ENCODE measurements at regions not wholly inside any gene's neighbourhood (a gene's known extent, or its start where the extent isn't known, plus 50 kb on each side); places are given as distances from the start of the nearest gene placed in this dataset.

GRCh38 chr13:54934121-54934520 is 1905.5 kb downstream of the OLFM4 start:
- TF ChIP-seq, protein P1, sequence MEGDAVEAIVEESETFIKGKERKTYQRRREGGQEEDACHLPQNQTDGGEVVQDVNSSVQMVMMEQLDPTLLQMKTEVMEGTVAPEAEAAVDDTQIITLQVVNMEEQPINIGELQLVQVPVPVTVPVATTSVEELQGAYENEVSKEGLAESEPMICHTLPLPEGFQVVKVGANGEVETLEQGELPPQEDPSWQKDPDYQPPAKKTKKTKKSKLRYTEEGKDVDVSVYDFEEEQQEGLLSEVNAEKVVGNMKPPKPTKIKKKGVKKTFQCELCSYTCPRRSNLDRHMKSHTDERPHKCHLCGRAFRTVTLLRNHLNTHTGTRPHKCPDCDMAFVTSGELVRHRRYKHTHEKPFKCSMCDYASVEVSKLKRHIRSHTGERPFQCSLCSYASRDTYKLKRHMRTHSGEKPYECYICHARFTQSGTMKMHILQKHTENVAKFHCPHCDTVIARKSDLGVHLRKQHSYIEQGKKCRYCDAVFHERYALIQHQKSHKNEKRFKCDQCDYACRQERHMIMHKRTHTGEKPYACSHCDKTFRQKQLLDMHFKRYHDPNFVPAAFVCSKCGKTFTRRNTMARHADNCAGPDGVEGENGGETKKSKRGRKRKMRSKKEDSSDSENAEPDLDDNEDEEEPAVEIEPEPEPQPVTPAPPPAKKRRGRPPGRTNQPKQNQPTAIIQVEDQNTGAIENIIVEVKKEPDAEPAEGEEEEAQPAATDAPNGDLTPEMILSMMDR (conservative IDR thresholded peaks at IDR 0.05; ENCODE audit: control insufficient read depth, insufficient read depth, low read depth, low read length), result no peak
- H3K4me3 ChIP-seq (ENCODE audit: control insufficient read depth, low read depth, low read length), result no peak overlapping the region
- no peak for DNase-seq (ENCODE audit: low read depth)

DNA sequence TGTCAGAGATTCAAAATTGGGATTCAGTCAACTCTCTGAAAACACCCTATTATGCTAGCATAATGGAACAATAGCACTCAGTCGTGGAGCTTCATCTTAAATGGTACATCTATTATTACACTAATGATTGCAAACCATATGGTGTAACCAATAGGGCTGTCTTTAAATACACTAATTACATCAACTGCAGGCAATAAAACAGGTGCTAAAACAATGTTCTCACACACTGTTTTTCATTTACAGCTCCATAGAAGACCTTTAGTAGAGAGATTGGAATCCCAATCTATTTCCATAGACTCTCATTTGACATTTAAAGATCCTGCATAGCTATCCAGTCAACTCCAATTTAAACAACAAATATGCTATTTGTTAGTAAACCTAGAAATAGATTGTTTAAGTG is 1917.4 kb downstream of the OLFM4 start:
- H3K4me3 ChIP-seq (ENCODE audit: control insufficient read depth, low read depth, low read length), result no peak overlapping the region
- TF ChIP-seq, protein P1 (conservative IDR thresholded peaks at IDR 0.05; ENCODE audit: control insufficient read depth, insufficient read depth, low read depth, low read length), result no peak
- no peak for DNase-seq (ENCODE audit: low read depth)

GRCh38 chr13:54949735-54950134 is 1921.1 kb downstream of the OLFM4 start:
- no peak for DNase-seq (ENCODE audit: low read depth)
- TF ChIP-seq, protein P1 (conservative IDR thresholded peaks at IDR 0.05; ENCODE audit: control insufficient read depth, insufficient read depth, low read depth, low read length), result no peak
- no peak overlapping the region for H3K4me3 ChIP-seq (ENCODE audit: control insufficient read depth, low read depth, low read length)

- no peak overlapping the region for H3K4me3 ChIP-seq (ENCODE audit: control insufficient read depth, low read depth, low read length)
- no peak for DNase-seq (ENCODE audit: low read depth)
- TF ChIP-seq, protein P1 (conservative IDR thresholded peaks at IDR 0.05; ENCODE audit: control insufficient read depth, insufficient read depth, low read depth, low read length), result no peak
Observed at GRCh38 chr13:54950546-54950945, 1921.9 kb downstream of the OLFM4 start.

GRCh38 chr13:54953786-54954185 is 1925.2 kb downstream of the OLFM4 start:
- DNase-seq (ENCODE audit: low read depth), result no peak
- H3K4me3 ChIP-seq (ENCODE audit: control insufficient read depth, low read depth, low read length), result no peak overlapping the region
- TF ChIP-seq, protein P1 (conservative IDR thresholded peaks at IDR 0.05; ENCODE audit: control insufficient read depth, insufficient read depth, low read depth, low read length), result no peak

- no peak for DNase-seq (ENCODE audit: low read depth)
- H3K4me3 ChIP-seq (ENCODE audit: control insufficient read depth, low read depth, low read length), result no peak overlapping the region
- TF ChIP-seq, protein P1 (conservative IDR thresholded peaks at IDR 0.05; ENCODE audit: control insufficient read depth, insufficient read depth, low read depth, low read length), result no peak
Observed at GRCh38 chr13:54958781-54959180, 1930.2 kb downstream of the OLFM4 start.

GRCh38 chr13:54965881-54966280 is 1937.3 kb downstream of the OLFM4 start:
- TF ChIP-seq, protein P1 (conservative IDR thresholded peaks at IDR 0.05; ENCODE audit: control insufficient read depth, insufficient read depth, low read depth, low read length), result no peak
- H3K4me3 ChIP-seq (ENCODE audit: control insufficient read depth, low read depth, low read length), result no peak overlapping the region
- DNase-seq (ENCODE audit: low read depth), result no peak

Data from fibroblast of mammary gland (primary cell).